IMR-90 (cell line): ENCODE measurements at regions not wholly inside any gene's neighbourhood (a gene's known extent, or its start where the extent isn't known, plus 50 kb on each side); places are given as distances from the start of the nearest gene placed in this dataset.

Experiments
- ATAC-seq: fragments of 200-7000 bp; cut with Tn5 transposase; 2 replicates; pipeline ENCODE4 v1.9.1; 2020; ENCODE audit warnings: low read depth, mild to moderate bottlenecking, moderate library complexity
- BruUV-seq: library from RNA; stranded (reverse); fragments of 400-500 nt; replicated peaks from 2 replicates; lab custom pipeline; 2021; lab: Mats Ljungman, UMichigan
- CTCF ChIA-PET: fragments of 300-600 bp; formaldehyde crosslinking; extraction: SDS; loops from one replicate; lab custom pipeline; 2021; ENCODE audit warnings: antibody characterized with exemption; lab: Yijun Ruan, JAX
- POLR2A ChIA-PET: fragments of 300-600 bp; sonication (Branson Sonifier 250); formaldehyde crosslinking; loops from one replicate; lab custom pipeline; 2022; ENCODE audit warnings: antibody characterized with exemption; ENCODE audit not compliant: unreplicated experiment; lab: Charles Lee
- DNase-seq: peaks from one replicate; pipeline ENCODE4 v3.0.0; 2013
- H2AFZ ChIP-seq: replicated peaks from 2 replicates; pipeline ENCODE3; 2013; ENCODE audit warnings: low read length, mild to moderate bottlenecking; ENCODE audit not compliant: poor library complexity
- H2AK5ac ChIP-seq: 2 replicates; pipeline ENCODE4 v1.6.1; 2013; ENCODE audit warnings: low read depth, low read length, inconsistent platforms
- H2AK9ac ChIP-seq: replicated peaks from 2 replicates; pipeline ENCODE3; 2013; ENCODE audit warnings: mild to moderate bottlenecking, low read depth, low read length, moderate library complexity; ENCODE audit not compliant: poor library complexity
- H2BK120ac ChIP-seq: 2 replicates; pipeline ENCODE4 v1.6.1; 2013; ENCODE audit warnings: low read depth, low read length, inconsistent platforms
- H2BK15ac ChIP-seq: 3 replicates; pipeline ENCODE4 v1.6.1; 2013; ENCODE audit warnings: low read depth, low read length, inconsistent platforms
- H2BK20ac ChIP-seq: 2 replicates; pipeline ENCODE4 v1.6.1; 2013; ENCODE audit warnings: low read depth, mild to moderate bottlenecking, inconsistent platforms, low read length, moderate library complexity
- H2BK5ac ChIP-seq: 2 replicates; pipeline ENCODE4 v1.6.1; 2013; ENCODE audit warnings: mild to moderate bottlenecking, low read depth, low read length, inconsistent platforms; ENCODE audit not compliant: poor library complexity, severe bottlenecking
- H3K14ac ChIP-seq: replicated peaks from 2 replicates; pipeline ENCODE4 v1.6.1; 2013; ENCODE audit warnings: low read depth, low read length, inconsistent platforms
- H3K18ac ChIP-seq: 2 replicates; pipeline ENCODE4 v1.6.1; 2013; ENCODE audit warnings: low read depth, low read length, control low read depth
- H3K23ac ChIP-seq: 2 replicates; pipeline ENCODE4 v1.6.1; 2013; ENCODE audit warnings: low read depth, low read length, inconsistent platforms
- H3K27ac ChIP-seq: 2 replicates; pipeline ENCODE4 v1.5.1; 2013; ENCODE audit warnings: mild to moderate bottlenecking, control low read depth, low read length; ENCODE audit not compliant: insufficient read depth
- H3K27me3 ChIP-seq: 2 replicates; pipeline ENCODE4 v1.6.1; 2013; ENCODE audit warnings: low read length; ENCODE audit not compliant: control insufficient read depth, insufficient read depth
- H3K36me3 ChIP-seq: 2 replicates; pipeline ENCODE4 v1.6.1; 2013; ENCODE audit warnings: low read length, mixed read lengths; ENCODE audit not compliant: control insufficient read depth, insufficient read depth
- H3K4ac ChIP-seq: 2 replicates; pipeline ENCODE4 v1.6.1; 2013; ENCODE audit warnings: low read depth, low read length, inconsistent platforms
- H3K4me1 ChIP-seq: 2 replicates; pipeline ENCODE4 v1.6.1; 2013; ENCODE audit warnings: low read length, mixed read lengths; ENCODE audit not compliant: control insufficient read depth, insufficient read depth
- H3K4me2 ChIP-seq: 2 replicates; pipeline ENCODE4 v1.6.1; 2013; ENCODE audit warnings: low read depth, mild to moderate bottlenecking, control low read depth, low read length, moderate library complexity
- H3K4me3 ChIP-seq: 2 replicates; pipeline ENCODE4 v1.5.1; 2013; ENCODE audit warnings: low read depth, mild to moderate bottlenecking, control low read depth, low read length, moderate library complexity; ENCODE audit not compliant: insufficient read depth
- H3K56ac ChIP-seq: 2 replicates; pipeline ENCODE4 v1.6.1; 2013; ENCODE audit warnings: low read length, inconsistent platforms; ENCODE audit not compliant: insufficient read depth; ENCODE audit errors: extremely low read depth
- H3K79me1 ChIP-seq, 2 experiments: 2 replicates each; pipeline ENCODE4 v1.6.1; 2013; ENCODE audit warnings: low read length in 2 of 2, inconsistent platforms in 1 of 2, low read depth in 1 of 2
- H3K9ac ChIP-seq: 2 replicates; pipeline ENCODE4 v1.6.1; 2013; ENCODE audit warnings: low read depth, low read length, control low read depth
- H3K9me1 ChIP-seq: 2 replicates; pipeline ENCODE4 v1.6.1; 2013; ENCODE audit warnings: low read length, inconsistent platforms; ENCODE audit not compliant: insufficient read depth
- H3K9me3 ChIP-seq: 2 replicates; pipeline ENCODE4 v1.6.1; 2013; ENCODE audit warnings: low read length; ENCODE audit not compliant: control insufficient read depth, insufficient read depth
- H4K20me1 ChIP-seq: 2 replicates; pipeline ENCODE4 v1.6.1; 2013; ENCODE audit warnings: low read length, inconsistent platforms; ENCODE audit not compliant: insufficient read depth
- H4K5ac ChIP-seq: 2 replicates; pipeline ENCODE4 v1.6.1; 2013; ENCODE audit warnings: mild to moderate bottlenecking, low read depth, low read length, control low read depth
- H4K8ac ChIP-seq, 2 experiments: 2 replicates each; pipeline ENCODE4 v1.6.1; 2013; ENCODE audit warnings: low read depth in 2 of 2, low read length in 2 of 2, control low read depth in 1 of 2, inconsistent platforms in 1 of 2
- H4K91ac ChIP-seq: 2 replicates; pipeline ENCODE4 v1.6.1; 2013; ENCODE audit warnings: low read depth, low read length, inconsistent platforms; ENCODE audit not compliant: insufficient read depth
- MAFK ChIP-seq: IDR thresholded peaks from 2 replicates; pipeline ENCODE4 v1.6.1; 2012; ENCODE audit warnings: low read depth, low read length, improper control_type of control experiment
- MAZ ChIP-seq: IDR thresholded peaks from 2 replicates; pipeline ENCODE4 v1.6.1; 2012; ENCODE audit warnings: low read depth, mild to moderate bottlenecking, low read length, improper control_type of control experiment, moderate library complexity, borderline replicate concordance
- RCOR1 ChIP-seq: IDR thresholded peaks from 2 replicates; pipeline ENCODE4 v1.6.1; 2012; ENCODE audit warnings: mild to moderate bottlenecking, low read length, improper control_type of control experiment; ENCODE audit not compliant: insufficient replicate concordance
- WGBS, 2 experiments: methylation state at CpG; one replicate each; pipeline versions ENCODE4 v1.1.5 to v1.1.7; 2013; ENCODE audit warnings: missing lambda C conversion rate in 2 of 2; ENCODE audit not compliant: insufficient read length in 1 of 2; ENCODE audit errors: extremely low coverage in 2 of 2; 5-methylcytosine and 5-hydroxymethylcytosine counted together
- dilution Hi-C: fragments of 300-500 bp; cut with HindIII; formaldehyde crosslinking; loops from one replicate; pipeline ENCODE4 v1.14.3; 2018; ENCODE audit warnings: low sequenced_read_pairs; ENCODE audit not compliant: unreplicated experiment
- in situ Hi-C: fragments of 300-500 bp; cut with MboI; formaldehyde crosslinking; loops from 3 replicates; pipeline ENCODE4 v1.14.3; 2019; ENCODE audit warnings: low sequenced_read_pairs, inconsistent platforms, mixed read lengths
- intact Hi-C: fragments of 100-400 bp; cut with micrococcal nuclease; formaldehyde crosslinking; loops from 2 replicates; pipeline ENCODE4 v1.10.0; 2022
- TF ChIP-seq, protein P1 (sequence below): conservative IDR thresholded peaks from 2 replicates; pipeline ENCODE4 v1.5.1; 2012; ENCODE audit warnings: mild to moderate bottlenecking, low read depth, low read length, improper control_type of control experiment

DNA sequence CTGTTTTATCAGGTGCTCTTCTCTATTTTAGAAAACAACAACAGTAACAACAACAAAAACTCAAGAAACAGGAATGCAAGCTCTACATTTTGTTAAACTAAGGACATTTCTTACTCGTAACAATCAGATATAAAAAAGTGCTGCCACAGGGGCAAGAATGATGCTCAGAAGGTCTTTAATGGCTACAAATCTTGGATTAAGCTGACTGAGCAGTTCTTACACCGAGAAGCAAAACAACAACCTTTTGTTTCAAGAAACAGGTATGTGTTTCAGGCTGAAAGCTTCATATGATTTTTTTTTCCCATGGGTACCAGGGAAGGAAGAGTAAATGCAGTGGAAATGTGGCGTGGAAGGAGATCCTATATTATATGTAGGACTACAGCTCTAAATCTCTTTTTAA is 786.8 kb upstream of the FBXO33 start:
- Histone ChIP-seq H2BK20ac (no peak overlapping the region), H3K9ac (no peak overlapping the region), H2AFZ (no peak overlapping the region), H3K4me3 (no peak overlapping the region), H3K9me1 (no peaks in the 10 kb centered on the region), H3K18ac (no peak overlapping the region), H3K27ac (no peak overlapping the region), H3K4me2 (no peak overlapping the region), H2AK9ac (no peak overlapping the region), H2AK5ac (no peak overlapping the region), H2BK5ac (no peak overlapping the region), H3K27me3 (no peaks in the 10 kb centered on the region), H3K14ac (no peak overlapping the region), H4K20me1 (no peaks in the 10 kb centered on the region), H3K4me1 (no peaks in the 10 kb centered on the region), H4K5ac (no peak overlapping the region), H3K56ac (no peak overlapping the region), H3K23ac (no peak overlapping the region), H3K9me3 (peaks cover 8% of the 10 kb centered on the region), H2BK15ac (no peak overlapping the region), H2BK120ac (no peak overlapping the region), H4K91ac (no peak overlapping the region), H3K4ac (no peak overlapping the region), H4K8ac (no peak overlapping the region), H3K79me1 (no peaks in the 10 kb centered on the region), H3K36me3 (no peaks in the 10 kb centered on the region)
- intact Hi-C loops = no loop called here
- BruUV-seq = no TSS peak
- POLR2A ChIA-PET = no interaction called here
- dilution Hi-C loops = no loop called here
- in situ Hi-C loops = no loop called here
- ATAC-seq = no peak
- no CpG with 5 or more reads among the region's 3 CpGs for WGBS, 2 experiments
- no peak for TF ChIP-seq RCOR1
- no peak for TF ChIP-seq MAZ
- TF ChIP-seq MAFK = peak; percentile 57
- TF ChIP-seq, protein P1, sequence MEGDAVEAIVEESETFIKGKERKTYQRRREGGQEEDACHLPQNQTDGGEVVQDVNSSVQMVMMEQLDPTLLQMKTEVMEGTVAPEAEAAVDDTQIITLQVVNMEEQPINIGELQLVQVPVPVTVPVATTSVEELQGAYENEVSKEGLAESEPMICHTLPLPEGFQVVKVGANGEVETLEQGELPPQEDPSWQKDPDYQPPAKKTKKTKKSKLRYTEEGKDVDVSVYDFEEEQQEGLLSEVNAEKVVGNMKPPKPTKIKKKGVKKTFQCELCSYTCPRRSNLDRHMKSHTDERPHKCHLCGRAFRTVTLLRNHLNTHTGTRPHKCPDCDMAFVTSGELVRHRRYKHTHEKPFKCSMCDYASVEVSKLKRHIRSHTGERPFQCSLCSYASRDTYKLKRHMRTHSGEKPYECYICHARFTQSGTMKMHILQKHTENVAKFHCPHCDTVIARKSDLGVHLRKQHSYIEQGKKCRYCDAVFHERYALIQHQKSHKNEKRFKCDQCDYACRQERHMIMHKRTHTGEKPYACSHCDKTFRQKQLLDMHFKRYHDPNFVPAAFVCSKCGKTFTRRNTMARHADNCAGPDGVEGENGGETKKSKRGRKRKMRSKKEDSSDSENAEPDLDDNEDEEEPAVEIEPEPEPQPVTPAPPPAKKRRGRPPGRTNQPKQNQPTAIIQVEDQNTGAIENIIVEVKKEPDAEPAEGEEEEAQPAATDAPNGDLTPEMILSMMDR = no peak
- CTCF ChIA-PET = no interaction called here
- DNase-seq = no peak
